Panc1 (cell line): ENCODE measurements at regions not wholly inside any gene's neighbourhood (a gene's known extent, or its start where the extent isn't known, plus 50 kb on each side); places are given as distances from the start of the nearest gene placed in this dataset.

Source experiments
- ATAC-seq: fragments of 200-7000 bp; cut with Tn5 transposase; 2 replicates; pipeline ENCODE4 v1.9.1; 2020; ENCODE audit warnings: mild to moderate bottlenecking, moderate library complexity
- BruUV-seq: library from RNA; stranded (reverse); fragments of 400-500 nt; replicated peaks from 2 replicates; lab custom pipeline; 2021; lab: Mats Ljungman, UMichigan
- CTCF ChIA-PET: fragments of 300-600 bp; sonication (Branson Sonifier 250); formaldehyde crosslinking; loops from one replicate; lab custom pipeline; 2022; ENCODE audit warnings: antibody characterized with exemption; lab: Charles Lee
- POLR2A ChIA-PET: fragments of 300-600 bp; sonication (Branson Sonifier 250); formaldehyde crosslinking; loops from one replicate; lab custom pipeline; 2022; ENCODE audit warnings: antibody characterized with exemption; lab: Charles Lee
- DNase-seq: peaks from one replicate; pipeline ENCODE4 v3.0.0-alpha.2; 2010; ENCODE audit warnings: low read depth, low spot score
- H3K27ac ChIP-seq: 2 replicates; pipeline ENCODE4 v1.5.1; 2011; ENCODE audit warnings: mild to moderate bottlenecking, low read length, inconsistent platforms
- H3K27me3 ChIP-seq: fragments of 200-500 bp; sonication (Bioruptor generic); 2 replicates; pipeline ENCODE4 v1.6.0; 2014; ENCODE audit warnings: low read length, inconsistent platforms; ENCODE audit not compliant: control insufficient read depth, insufficient read depth
- H3K36me3 ChIP-seq: fragments of 200-500 bp; sonication (Bioruptor generic); 2 replicates; pipeline ENCODE4 v1.5.1; 2014; ENCODE audit warnings: inconsistent platforms, mild to moderate bottlenecking, low read length, moderate library complexity; ENCODE audit not compliant: control insufficient read depth, insufficient read depth
- H3K4me1 ChIP-seq: 2 replicates; pipeline ENCODE4 v1.5.1; 2011; ENCODE audit warnings: inconsistent platforms, mild to moderate bottlenecking, low read length, moderate library complexity; ENCODE audit not compliant: control insufficient read depth, insufficient read depth
- H3K4me3 ChIP-seq, 2 experiments: 2 replicates each; pipeline ENCODE4 v1.5.1; 2011 to 2012; ENCODE audit warnings: low read depth in 2 of 2, low read length in 2 of 2, mild to moderate bottlenecking in 2 of 2, inconsistent platforms in 1 of 2, moderate library complexity in 1 of 2
- H3K9me3 ChIP-seq: fragments of 200-500 bp; sonication (Bioruptor generic); 2 replicates; pipeline ENCODE4 v1.5.1; 2014; ENCODE audit warnings: low read depth, mild to moderate bottlenecking, inconsistent platforms, low read length, moderate library complexity; ENCODE audit not compliant: control insufficient read depth, insufficient read depth
- POLR2AphosphoS5 ChIP-seq: IDR thresholded peaks from 2 replicates; pipeline ENCODE4 v1.6.1; 2012; ENCODE audit warnings: mild to moderate bottlenecking, low read depth, low read length, moderate library complexity
- SIN3A ChIP-seq: IDR thresholded peaks from 2 replicates; pipeline ENCODE4 v1.6.1; 2012; ENCODE audit warnings: low read depth, mild to moderate bottlenecking, low read length, moderate library complexity, borderline replicate concordance; ENCODE audit not compliant: insufficient read depth
- TCF7L2 ChIP-seq: IDR thresholded peaks from 2 replicates; pipeline ENCODE4 v1.6.1; 2011; ENCODE audit warnings: mild to moderate bottlenecking, low read depth, low read length, inconsistent platforms
- in situ Hi-C: cut with HindIII; loops from 2 replicates; pipeline ENCODE4 v1.10.0; 2016; ENCODE audit warnings: low sequenced_read_pairs, low pct_unique_long_range_greater_than_20kb
- intact Hi-C: fragments of 100-400 bp; cut with micrococcal nuclease; formaldehyde crosslinking; loops from one replicate; pipeline ENCODE4 v1.10.0; 2022; ENCODE audit not compliant: unreplicated experiment
- TF ChIP-seq, protein P1 (sequence below): fragments of 450-650 bp; IDR thresholded peaks from 2 replicates; pipeline ENCODE4 v1.5.1; 2017; ENCODE audit warnings: mild to moderate bottlenecking
- TF ChIP-seq, protein P2 (sequence below), 2 experiments: IDR thresholded peaks; 2 replicates each; pipeline ENCODE4 v1.6.1; 2011 to 2012; ENCODE audit warnings: low read depth in 2 of 2, control low read depth in 1 of 2, low read length in 1 of 2, mild to moderate bottlenecking in 1 of 2, moderate library complexity in 1 of 2; ENCODE audit not compliant: insufficient read depth in 1 of 2

DNA sequence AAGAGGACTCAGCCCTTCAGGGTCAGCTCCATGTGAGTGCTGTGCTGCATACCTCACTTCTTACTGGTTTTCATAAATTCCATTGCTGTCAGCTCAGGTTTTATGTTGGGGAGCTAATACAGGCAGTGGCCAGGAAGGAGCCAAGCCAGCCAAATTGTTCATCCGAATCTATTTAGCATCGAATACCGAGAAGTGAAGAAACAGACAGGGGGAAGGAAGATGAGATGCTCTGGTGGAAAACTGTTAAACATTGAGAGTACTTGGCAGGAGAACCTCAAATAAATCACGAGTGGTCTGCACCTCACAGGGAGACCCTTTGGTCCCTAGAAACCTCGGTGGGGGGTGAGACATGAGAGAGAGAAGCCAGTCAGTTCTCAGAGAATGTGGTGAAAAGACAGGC, 196.0 kb upstream of the TMEM72 start:
- CTCF ChIA-PET, result no interaction called here
- peaks cover 7% of the 10 kb centered on the region; the same call in 1 of the 2 replicates for H3K27me3 ChIP-seq
- no peak for DNase-seq
- POLR2A ChIA-PET, result interaction anchor here (0.6 kb wide), 1 partner anchor 104 kb away, joined by 9 read pairs; no protein-coding TSS in a partner anchor
- H3K27ac ChIP-seq, result no peak overlapping the region
- BruUV-seq, result no TSS peak
- TF ChIP-seq, protein P1, sequence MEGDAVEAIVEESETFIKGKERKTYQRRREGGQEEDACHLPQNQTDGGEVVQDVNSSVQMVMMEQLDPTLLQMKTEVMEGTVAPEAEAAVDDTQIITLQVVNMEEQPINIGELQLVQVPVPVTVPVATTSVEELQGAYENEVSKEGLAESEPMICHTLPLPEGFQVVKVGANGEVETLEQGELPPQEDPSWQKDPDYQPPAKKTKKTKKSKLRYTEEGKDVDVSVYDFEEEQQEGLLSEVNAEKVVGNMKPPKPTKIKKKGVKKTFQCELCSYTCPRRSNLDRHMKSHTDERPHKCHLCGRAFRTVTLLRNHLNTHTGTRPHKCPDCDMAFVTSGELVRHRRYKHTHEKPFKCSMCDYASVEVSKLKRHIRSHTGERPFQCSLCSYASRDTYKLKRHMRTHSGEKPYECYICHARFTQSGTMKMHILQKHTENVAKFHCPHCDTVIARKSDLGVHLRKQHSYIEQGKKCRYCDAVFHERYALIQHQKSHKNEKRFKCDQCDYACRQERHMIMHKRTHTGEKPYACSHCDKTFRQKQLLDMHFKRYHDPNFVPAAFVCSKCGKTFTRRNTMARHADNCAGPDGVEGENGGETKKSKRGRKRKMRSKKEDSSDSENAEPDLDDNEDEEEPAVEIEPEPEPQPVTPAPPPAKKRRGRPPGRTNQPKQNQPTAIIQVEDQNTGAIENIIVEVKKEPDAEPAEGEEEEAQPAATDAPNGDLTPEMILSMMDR, result no peak
- TF ChIP-seq, protein P2, sequence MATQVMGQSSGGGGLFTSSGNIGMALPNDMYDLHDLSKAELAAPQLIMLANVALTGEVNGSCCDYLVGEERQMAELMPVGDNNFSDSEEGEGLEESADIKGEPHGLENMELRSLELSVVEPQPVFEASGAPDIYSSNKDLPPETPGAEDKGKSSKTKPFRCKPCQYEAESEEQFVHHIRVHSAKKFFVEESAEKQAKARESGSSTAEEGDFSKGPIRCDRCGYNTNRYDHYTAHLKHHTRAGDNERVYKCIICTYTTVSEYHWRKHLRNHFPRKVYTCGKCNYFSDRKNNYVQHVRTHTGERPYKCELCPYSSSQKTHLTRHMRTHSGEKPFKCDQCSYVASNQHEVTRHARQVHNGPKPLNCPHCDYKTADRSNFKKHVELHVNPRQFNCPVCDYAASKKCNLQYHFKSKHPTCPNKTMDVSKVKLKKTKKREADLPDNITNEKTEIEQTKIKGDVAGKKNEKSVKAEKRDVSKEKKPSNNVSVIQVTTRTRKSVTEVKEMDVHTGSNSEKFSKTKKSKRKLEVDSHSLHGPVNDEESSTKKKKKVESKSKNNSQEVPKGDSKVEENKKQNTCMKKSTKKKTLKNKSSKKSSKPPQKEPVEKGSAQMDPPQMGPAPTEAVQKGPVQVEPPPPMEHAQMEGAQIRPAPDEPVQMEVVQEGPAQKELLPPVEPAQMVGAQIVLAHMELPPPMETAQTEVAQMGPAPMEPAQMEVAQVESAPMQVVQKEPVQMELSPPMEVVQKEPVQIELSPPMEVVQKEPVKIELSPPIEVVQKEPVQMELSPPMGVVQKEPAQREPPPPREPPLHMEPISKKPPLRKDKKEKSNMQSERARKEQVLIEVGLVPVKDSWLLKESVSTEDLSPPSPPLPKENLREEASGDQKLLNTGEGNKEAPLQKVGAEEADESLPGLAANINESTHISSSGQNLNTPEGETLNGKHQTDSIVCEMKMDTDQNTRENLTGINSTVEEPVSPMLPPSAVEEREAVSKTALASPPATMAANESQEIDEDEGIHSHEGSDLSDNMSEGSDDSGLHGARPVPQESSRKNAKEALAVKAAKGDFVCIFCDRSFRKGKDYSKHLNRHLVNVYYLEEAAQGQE (IDR thresholded peaks at IDR 0.05; ENCODE audit: insufficient read depth in 1 of 2, low read depth in 2 of 2, low read length in 1 of 2), result no peak
- no peak for TF ChIP-seq SIN3A
- no peak for TF ChIP-seq TCF7L2
- no peak for TF ChIP-seq POLR2AphosphoS5
- intact Hi-C loops, result no loop called here
- H3K4me1 ChIP-seq, result no peaks in the 10 kb centered on the region
- H3K36me3 ChIP-seq, result no peaks in the 10 kb centered on the region
- H3K9me3 ChIP-seq, result no peaks in the 10 kb centered on the region
- H3K4me3 ChIP-seq, result no peak overlapping the region
- ATAC-seq, result no peak
- in situ Hi-C loops, result no loop called here

DNA sequence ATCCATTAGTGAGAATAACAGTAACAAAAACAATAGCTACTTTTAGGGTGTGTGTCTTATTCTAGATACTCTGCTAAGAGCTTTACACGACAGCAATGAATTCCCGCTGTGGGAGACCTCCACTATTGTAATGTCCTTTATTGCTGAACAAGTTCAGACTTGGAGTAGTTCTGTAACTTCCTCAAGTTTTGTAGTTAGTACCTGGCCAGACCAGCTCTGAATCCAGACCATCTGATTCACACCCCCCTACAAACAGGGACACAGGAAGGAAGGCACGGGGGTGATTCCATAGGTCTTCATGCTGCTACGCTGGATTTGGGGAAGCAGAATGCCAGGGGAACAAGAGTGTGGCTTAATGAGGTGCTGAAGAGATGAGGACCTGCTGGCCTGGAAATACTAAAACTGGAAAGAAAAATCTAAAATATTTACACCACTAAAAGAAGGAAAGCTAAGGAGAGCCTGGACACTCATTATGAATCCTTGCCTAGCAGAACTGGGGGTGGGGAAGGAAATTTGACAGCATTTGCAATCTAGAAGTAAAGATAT, 194.6 kb upstream of the TMEM72 start:
- no peaks in the 10 kb centered on the region for H3K9me3 ChIP-seq
- TF ChIP-seq TCF7L2, result no peak
- TF ChIP-seq POLR2AphosphoS5, result no peak
- TF ChIP-seq, protein P2 (IDR thresholded peaks at IDR 0.05; ENCODE audit: insufficient read depth in 1 of 2, low read depth in 2 of 2, low read length in 1 of 2), result no peak
- TF ChIP-seq, protein P1, result no peak
- TF ChIP-seq SIN3A, result no peak
- ATAC-seq (no peak), DNase-seq (no peak)
- H3K4me1 ChIP-seq, result no peaks in the 10 kb centered on the region
- intact Hi-C loops (no loop called here), in situ Hi-C loops (no loop called here)
- no peak overlapping the region for H3K4me3 ChIP-seq
- H3K36me3 ChIP-seq, result no peaks in the 10 kb centered on the region
- H3K27ac ChIP-seq, result no peak overlapping the region
- ChIA-PET POLR2A (no interaction called here), CTCF (no interaction called here)
- H3K27me3 ChIP-seq, result peaks cover 7% of the 10 kb centered on the region; the same call in 1 of the 2 replicates
- BruUV-seq, result no TSS peak
